ENCODE measurements at regions not wholly inside any gene's neighbourhood (a gene's known extent, or its start where the extent isn't known, plus 50 kb on each side); places are given as distances from the start of the nearest gene placed in this dataset.
"Not testable (repeated sequence)": the region's sequence is repeated elsewhere in the genome, so short reads cannot be mapped to it uniquely, and the experiment has no call there.

DNA sequence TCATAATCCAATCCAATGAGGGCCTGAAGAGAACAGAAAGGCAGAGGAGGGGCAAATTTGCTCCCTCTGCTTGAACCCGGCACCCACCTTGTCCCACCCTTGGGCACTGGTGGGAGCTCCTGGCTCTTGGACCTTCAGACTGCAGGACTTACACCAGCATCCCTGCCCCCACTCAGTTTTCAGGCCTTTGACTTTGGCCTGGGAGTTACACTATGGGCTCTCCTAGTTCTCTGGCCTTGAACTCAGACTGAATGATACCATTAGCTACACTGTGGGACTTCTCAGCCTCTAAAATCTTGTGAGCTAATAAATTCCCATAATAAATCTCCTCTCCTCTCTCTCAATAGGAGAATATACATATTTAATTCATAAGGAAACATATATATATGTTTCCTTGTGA is 114.4 kb downstream of the AHR start:
- no peak for DNase-seq (ENCODE audit: low read depth)
- TF ChIP-seq MAX (IDR thresholded peaks at IDR 0.05; ENCODE audit: low read depth, low read length) (no peak), MYC (IDR thresholded peaks at IDR 0.05; ENCODE audit: low read depth, low read length) (no peak), POLR2A (IDR thresholded peaks at IDR 0.05; ENCODE audit: extremely low read depth, insufficient read length) (no peak), CTCF (IDR thresholded peaks at IDR 0.05; ENCODE audit: low read depth, low read length) (no peak)
- H3K4me3 ChIP-seq (ENCODE audit: low read depth, low read length), result no peak overlapping the region

GRCh38 chr7:17415955-17416354 is 117.5 kb downstream of the AHR start:
- no peak overlapping the region for H3K4me3 ChIP-seq (ENCODE audit: low read depth, low read length)
- no peak for TF ChIP-seq POLR2A (IDR thresholded peaks at IDR 0.05; ENCODE audit: extremely low read depth, insufficient read length)
- no peak for TF ChIP-seq MYC (IDR thresholded peaks at IDR 0.05; ENCODE audit: low read depth, low read length)
- TF ChIP-seq MAX (IDR thresholded peaks at IDR 0.05; ENCODE audit: low read depth, low read length), result no peak
- no peak for TF ChIP-seq CTCF (IDR thresholded peaks at IDR 0.05; ENCODE audit: low read depth, low read length)
- no peak for DNase-seq (ENCODE audit: low read depth)

DNA sequence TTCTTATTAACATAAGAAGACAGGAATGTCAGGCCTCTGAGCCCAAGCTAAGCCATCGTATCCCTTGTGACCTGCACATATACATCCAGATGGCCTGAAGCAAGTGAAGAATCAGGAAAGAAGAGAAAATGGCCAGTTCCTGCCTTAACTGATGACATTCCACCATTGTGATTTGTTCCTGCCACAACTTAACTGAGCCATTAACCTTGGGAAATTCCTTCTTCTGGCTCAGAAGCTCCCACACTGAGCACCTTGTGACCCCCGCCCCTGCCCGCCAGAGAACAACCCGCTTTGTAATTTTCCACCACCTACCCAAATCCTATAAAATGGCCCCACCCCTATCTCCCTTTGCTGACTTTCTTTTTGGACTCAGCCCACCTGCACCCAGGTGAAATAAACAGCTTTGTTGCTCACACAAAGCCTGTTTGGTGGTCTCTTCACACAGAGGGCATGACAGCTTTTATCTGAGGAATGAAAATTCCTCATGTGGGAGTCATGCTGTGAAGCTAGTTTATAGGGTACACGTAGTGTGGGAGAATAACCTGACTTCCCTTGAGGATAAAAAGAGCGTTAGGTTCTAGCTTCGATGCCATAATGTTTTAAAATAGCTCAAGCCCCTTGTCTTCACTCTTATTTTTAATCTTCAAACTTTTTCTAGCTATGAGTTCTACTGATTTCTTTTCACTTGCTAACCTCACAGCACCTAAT is 122.0 kb downstream of the AHR start:
- DNase-seq (ENCODE audit: low read depth); H3K4me3 ChIP-seq (ENCODE audit: low read depth, low read length): not testable (repeated sequence)

DNA sequence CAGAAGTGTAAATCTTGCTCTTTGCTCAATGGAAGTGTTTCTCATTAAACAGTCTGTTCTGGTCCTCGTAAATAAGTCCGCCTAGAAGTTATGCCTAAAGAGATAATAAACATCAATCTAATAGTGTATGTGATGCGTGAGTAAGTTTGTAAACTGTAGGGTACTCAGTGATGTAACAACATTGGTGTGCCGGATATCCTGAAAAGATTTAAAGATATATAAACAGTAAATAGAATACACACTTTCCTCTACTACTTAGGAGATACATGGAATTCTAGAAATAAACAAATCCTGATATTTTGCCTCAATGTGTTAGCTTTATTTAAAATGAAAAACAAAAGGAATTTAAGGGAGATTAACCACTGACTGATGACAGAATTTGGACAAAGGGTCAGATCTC is 123.5 kb downstream of the AHR start:
- TF ChIP-seq CTCF (IDR thresholded peaks at IDR 0.05; ENCODE audit: low read depth, low read length), result no peak
- no peak for TF ChIP-seq MYC (IDR thresholded peaks at IDR 0.05; ENCODE audit: low read depth, low read length)
- no peak for TF ChIP-seq MAX (IDR thresholded peaks at IDR 0.05; ENCODE audit: low read depth, low read length)
- TF ChIP-seq POLR2A (IDR thresholded peaks at IDR 0.05; ENCODE audit: extremely low read depth, insufficient read length), result no peak
- DNase-seq (ENCODE audit: low read depth), result no peak
- H3K4me3 ChIP-seq (ENCODE audit: low read depth, low read length), result no peak overlapping the region

- DNase-seq (ENCODE audit: low read depth), result no peak
- H3K4me3 ChIP-seq (ENCODE audit: low read depth, low read length), result no peak overlapping the region
- TF ChIP-seq MAX (IDR thresholded peaks at IDR 0.05; ENCODE audit: low read depth, low read length) (no peak), POLR2A (IDR thresholded peaks at IDR 0.05; ENCODE audit: extremely low read depth, insufficient read length) (no peak), MYC (IDR thresholded peaks at IDR 0.05; ENCODE audit: low read depth, low read length) (no peak), CTCF (IDR thresholded peaks at IDR 0.05; ENCODE audit: low read depth, low read length) (no peak)
These were observed 124.5 kb downstream of the AHR start for GRCh38 chr7:17422966-17423365.

- TF ChIP-seq CTCF (IDR thresholded peaks at IDR 0.05; ENCODE audit: low read depth, low read length), result no peak
- TF ChIP-seq POLR2A (IDR thresholded peaks at IDR 0.05; ENCODE audit: extremely low read depth, insufficient read length), result no peak
- no peak for TF ChIP-seq MYC (IDR thresholded peaks at IDR 0.05; ENCODE audit: low read depth, low read length)
- no peak for TF ChIP-seq MAX (IDR thresholded peaks at IDR 0.05; ENCODE audit: low read depth, low read length)
- H3K4me3 ChIP-seq (ENCODE audit: low read depth, low read length), result no peak overlapping the region
These were observed 129.5 kb downstream of the AHR start for GRCh38 chr7:17427924-17428323.

More at GRCh38 chr7:17427924-17428323, 129.5 kb downstream of the AHR start:
- DNase-seq (ENCODE audit: low read depth), result no peak

Data from NB4 (cell line).